Fibroblast of lung (primary cell): ENCODE measurements at regions not wholly inside any gene's neighbourhood (a gene's known extent, or its start where the extent isn't known, plus 50 kb on each side); places are given as distances from the start of the nearest gene placed in this dataset.

Experiments used
- DNase-seq, 2 donors: peaks; one replicate each; pipeline versions ENCODE4 v3.0.0 to v3.0.0-alpha.2; 2010; ENCODE audit warnings: low read depth in 2 of 2
- H2AFZ ChIP-seq: 2 replicates; pipeline ENCODE4 v1.5.1; 2012; ENCODE audit warnings: low read length, control low read depth, inconsistent platforms
- H3K27ac ChIP-seq: 2 replicates; pipeline ENCODE4 v1.5.1; 2011; ENCODE audit warnings: low read length, control low read depth; ENCODE audit not compliant: insufficient read depth
- H3K27me3 ChIP-seq: 2 replicates; pipeline ENCODE4 v1.5.1; 2011; ENCODE audit warnings: mild to moderate bottlenecking, low read length; ENCODE audit not compliant: control insufficient read depth, insufficient read depth
- H3K36me3 ChIP-seq: 2 replicates; pipeline ENCODE4 v1.5.1; 2011; ENCODE audit warnings: low read length; ENCODE audit not compliant: control insufficient read depth, insufficient read depth
- H3K4me1 ChIP-seq: 2 replicates; pipeline ENCODE4 v1.5.1; 2011; ENCODE audit warnings: low read length; ENCODE audit not compliant: control insufficient read depth, insufficient read depth; ENCODE audit errors: extremely low read depth
- H3K4me2 ChIP-seq: 2 replicates; pipeline ENCODE4 v1.5.1; 2011; ENCODE audit warnings: low read length, control low read depth; ENCODE audit not compliant: insufficient read depth; ENCODE audit errors: extremely low read depth
- H3K4me3 ChIP-seq, 4 experiments: fragments of 200-600 bp in 1 of 4; sonication (generic) in 1 of 4; replicated peaks in 1 of 4; 2 replicates each; pipeline ENCODE4 v1.5.1; 2011 to 2016; ENCODE audit warnings: low read length in 4 of 4, low read depth in 3 of 4, mild to moderate bottlenecking in 3 of 4, control low read depth in 2 of 4, inconsistent platforms in 1 of 4, mixed read lengths in 1 of 4; ENCODE audit not compliant: insufficient read depth in 1 of 4; ENCODE audit errors: control extremely low read depth in 1 of 4
- H3K79me2 ChIP-seq: 2 replicates; pipeline ENCODE4 v1.5.1; 2012; ENCODE audit warnings: mild to moderate bottlenecking, low read length, inconsistent platforms; ENCODE audit not compliant: control insufficient read depth, insufficient read depth
- H3K9ac ChIP-seq: 2 replicates; pipeline ENCODE4 v1.5.1; 2011; ENCODE audit warnings: mild to moderate bottlenecking, low read length, control low read depth; ENCODE audit not compliant: insufficient read depth
- H3K9me3 ChIP-seq: 2 replicates; pipeline ENCODE4 v1.5.1; 2012; ENCODE audit warnings: low read depth, low read length; ENCODE audit not compliant: control insufficient read depth, insufficient read depth
- H4K20me1 ChIP-seq: 2 replicates; pipeline ENCODE4 v1.5.1; 2011; ENCODE audit warnings: low read length; ENCODE audit not compliant: control insufficient read depth, insufficient read depth; ENCODE audit errors: extremely low read depth
- CTCF ChIP-seq, 2 donors: IDR thresholded peaks in 1 of 2; conservative IDR thresholded peaks in 1 of 2; 1 replicate in 1 of 2; 2 replicates in 1 of 2; pipeline ENCODE4 v1.5.1; 2011 to 2012; ENCODE audit warnings: low read length in 2 of 2, control low read depth in 1 of 2, inconsistent platforms in 1 of 2, low read depth in 1 of 2, mild to moderate bottlenecking in 1 of 2
- EZH2 ChIP-seq: IDR thresholded peaks from 2 replicates; pipeline ENCODE4 v1.5.1; 2012; ENCODE audit warnings: low read length, control low read depth, mild to moderate bottlenecking; ENCODE audit errors: missing control alignments

GRCh38 chr22:49617866-49618676 is 209.6 kb downstream of the BRD1 start:
- Histone ChIP-seq H2AFZ (no peak overlapping the region), H3K27ac (no peak overlapping the region), H3K27me3 (no peaks in the 10 kb centered on the region), H3K79me2 (no peaks in the 10 kb centered on the region), H3K4me3 (no peak overlapping the region), H4K20me1 (no peaks in the 10 kb centered on the region), H3K36me3 (no peaks in the 10 kb centered on the region), H3K4me1 (no peaks in the 10 kb centered on the region), H3K9ac (no peak overlapping the region), H3K4me2 (no peak overlapping the region), H3K9me3 (no peaks in the 10 kb centered on the region)
- TF ChIP-seq CTCF (conservative IDR thresholded peaks at IDR 0.05 in 1 of 2, IDR thresholded peaks at IDR 0.05 in 1 of 2; ENCODE audit: low read depth in 1 of 2, low read length in 2 of 2) (no peak), EZH2 (no peak)
- no peak for DNase-seq

- Histone ChIP-seq H4K20me1 (no peaks in the 10 kb centered on the region), H3K79me2 (no peaks in the 10 kb centered on the region), H3K36me3 (no peaks in the 10 kb centered on the region), H3K9me3 (no peaks in the 10 kb centered on the region), H3K4me3 (no peak overlapping the region), H3K27ac (no peak overlapping the region), H3K27me3 (no peaks in the 10 kb centered on the region), H3K4me1 (no peaks in the 10 kb centered on the region), H3K4me2 (no peak overlapping the region), H3K9ac (no peak overlapping the region), H2AFZ (no peak overlapping the region)
- no peak for TF ChIP-seq CTCF (conservative IDR thresholded peaks at IDR 0.05 in 1 of 2, IDR thresholded peaks at IDR 0.05 in 1 of 2; ENCODE audit: low read depth in 1 of 2, low read length in 2 of 2)
- TF ChIP-seq EZH2: no peak
- no peak for DNase-seq
Measured at GRCh38 chr22:49617264-49617663, 210.4 kb downstream of the BRD1 start.

- no peak for TF ChIP-seq EZH2
- Histone ChIP-seq H2AFZ (no peak overlapping the region), H3K27me3 (no peaks in the 10 kb centered on the region), H3K4me2 (no peak overlapping the region), H3K36me3 (no peaks in the 10 kb centered on the region), H3K4me1 (no peaks in the 10 kb centered on the region), H3K27ac (no peak overlapping the region), H3K4me3 (no peak overlapping the region), H3K9ac (no peak overlapping the region), H3K79me2 (no peaks in the 10 kb centered on the region), H4K20me1 (no peaks in the 10 kb centered on the region), H3K9me3 (no peaks in the 10 kb centered on the region)
- DNase-seq: no peak
Measured at GRCh38 chr22:49616356-49617231, 211.1 kb downstream of the BRD1 start.
